HG02678 (cell line): ENCODE measurements at regions not wholly inside any gene's neighbourhood (a gene's known extent, or its start where the extent isn't known, plus 50 kb on each side); places are given as distances from the start of the nearest gene placed in this dataset.
"Not testable (repeated sequence)": the region's sequence is repeated elsewhere in the genome, so short reads cannot be mapped to it uniquely, and the experiment has no call there.

Source experiments
- ATAC-seq: cut with Tn5 transposase; IDR thresholded peaks from one replicate; pipeline ENCODE4 v1.9.1; 2021; ENCODE audit warnings: mild to moderate bottlenecking, moderate library complexity; ENCODE audit not compliant: unreplicated experiment

- no peak for ATAC-seq
Measured at GRCh38 chr14:101634202-101634849, 73.0 kb downstream of the DIO3 start.

GRCh38 chr14:101634850-101635748 lies 73.8 kb downstream of the DIO3 start:
- no peak for ATAC-seq

- ATAC-seq: no peak
Measured at GRCh38 chr14:101635749-101636560, 74.7 kb downstream of the DIO3 start.

- no peak for ATAC-seq
Measured at GRCh38 chr14:101639241-101639833, 78.0 kb downstream of the DIO3 start.

GRCh38 chr14:101643651-101644050 lies 82.4 kb downstream of the DIO3 start:
- no peak for ATAC-seq

GRCh38 chr14:101654051-101654450 lies 92.8 kb downstream of the DIO3 start:
- ATAC-seq: no peak

GRCh38 chr14:101657372-101657771 lies 96.1 kb downstream of the DIO3 start:
- ATAC-seq: no peak

- ATAC-seq: no peak
Measured at GRCh38 chr14:101665478-101666078, 95.9 kb upstream of the PPP2R5C start.

GRCh38 chr14:101666264-101666663 lies 95.2 kb upstream of the PPP2R5C start:
- no peak for ATAC-seq

GRCh38 chr14:101669629-101670028 lies 91.9 kb upstream of the PPP2R5C start:
- no peak for ATAC-seq

GRCh38 chr14:101673873-101674272 lies 87.6 kb upstream of the PPP2R5C start:
- no peak for ATAC-seq

- not testable (repeated sequence) for ATAC-seq
Measured at GRCh38 chr14:101675835-101676234, 85.7 kb upstream of the PPP2R5C start.

GRCh38 chr14:101677912-101678327 lies 83.6 kb upstream of the PPP2R5C start:
- ATAC-seq: not testable (repeated sequence)

- ATAC-seq: no peak
Measured at GRCh38 chr14:101681795-101682194, 79.7 kb upstream of the PPP2R5C start.

GRCh38 chr14:101683365-101683764 lies 78.1 kb upstream of the PPP2R5C start:
- ATAC-seq: no peak

- no peak for ATAC-seq
Measured at GRCh38 chr14:101687756-101688546, 73.6 kb upstream of the PPP2R5C start.

GRCh38 chr14:101689039-101689501 lies 72.4 kb upstream of the PPP2R5C start:
- no peak for ATAC-seq

GRCh38 chr14:101689966-101690365 lies 71.5 kb upstream of the PPP2R5C start:
- ATAC-seq: not testable (repeated sequence)

GRCh38 chr14:101695659-101696058 lies 65.8 kb upstream of the PPP2R5C start:
- no peak for ATAC-seq

- no peak for ATAC-seq
Measured at GRCh38 chr14:101704140-101704539, 57.4 kb upstream of the PPP2R5C start.
